Glomerular visceral epithelial cell (primary cell): ENCODE measurements at regions not wholly inside any gene's neighbourhood (a gene's known extent, or its start where the extent isn't known, plus 50 kb on each side); places are given as distances from the start of the nearest gene placed in this dataset.
A peak's percentile ranks its signal among the peaks of the same experiment; 100 is the strongest.

ENCODE experiments used
- DNase-seq: peaks from one replicate; pipeline ENCODE4 v3.0.0-alpha.2; 2016; ENCODE audit errors: extremely low spot score

- no peak for DNase-seq
These were observed 66.4 kb upstream of the DUSP22 start for GRCh38 chr6:225907-226306.

GRCh38 chr6:226516-227073 is 65.7 kb upstream of the DUSP22 start:
- no peak for DNase-seq

GRCh38 chr6:227074-227782 is 65.1 kb upstream of the DUSP22 start:
- no peak for DNase-seq

GRCh38 chr6:227812-228338 is 64.4 kb upstream of the DUSP22 start:
- DNase-seq = no peak

GRCh38 chr6:228881-229651 is 63.2 kb upstream of the DUSP22 start:
- no peak for DNase-seq

GRCh38 chr6:231779-232178 is 60.5 kb upstream of the DUSP22 start:
- DNase-seq = no peak

- no peak for DNase-seq
These were observed 59.2 kb upstream of the DUSP22 start for GRCh38 chr6:232982-233640.

GRCh38 chr6:234706-235372 is 57.4 kb upstream of the DUSP22 start:
- DNase-seq = no peak

GRCh38 chr6:235763-236360 is 56.4 kb upstream of the DUSP22 start:
- peak; percentile 36 for DNase-seq

GRCh38 chr6:236519-236918 is 55.8 kb upstream of the DUSP22 start:
- no peak for DNase-seq

GRCh38 chr6:240151-240550 is 52.1 kb upstream of the DUSP22 start:
- DNase-seq = no peak

GRCh38 chr6:241336-241865 is 50.9 kb upstream of the DUSP22 start:
- no peak for DNase-seq
